SK-N-SH treated with all-trans-retinoic acid at 6 μM for 48 hours (cell line): ENCODE measurements at regions not wholly inside any gene's neighbourhood (a gene's known extent, or its start where the extent isn't known, plus 50 kb on each side); places are given as distances from the start of the nearest gene placed in this dataset.

Source experiments
- ESRRG ChIP-seq: fragments of 250-450 bp; sonication (Bioruptor Pico); IDR thresholded peaks from 2 replicates; pipeline ENCODE4 v1.6.1; 2021; ENCODE audit warnings: mild to moderate bottlenecking
- ISL1 ChIP-seq: fragments of 250-450 bp; sonication (Bioruptor Pico); IDR thresholded peaks from 2 replicates; pipeline ENCODE4 v2.1.2; 2022; ENCODE audit warnings: mild to moderate bottlenecking, moderate library complexity
- OSR1 ChIP-seq: fragments of 250-450 bp; sonication (Bioruptor Pico); IDR thresholded peaks from 2 replicates; pipeline ENCODE4 v1.8.0; 2022; ENCODE audit warnings: moderate library complexity, mild to moderate bottlenecking, inconsistent platforms
- PPARA ChIP-seq: fragments of 250-450 bp; sonication (Bioruptor Pico); IDR thresholded peaks from 2 replicates; pipeline ENCODE4 v1.5.0; 2020; ENCODE audit warnings: mild to moderate bottlenecking, borderline replicate concordance
- RARB ChIP-seq: fragments of 250-450 bp; sonication (Bioruptor Pico); IDR thresholded peaks from 2 replicates; pipeline ENCODE4 v1.8.0; 2021; ENCODE audit warnings: mild to moderate bottlenecking, moderate library complexity
- SNAI2 ChIP-seq: fragments of 250-450 bp; sonication (Bioruptor Pico); IDR thresholded peaks from 2 replicates; pipeline ENCODE4 v1.5.0; 2020; ENCODE audit warnings: mild to moderate bottlenecking, moderate library complexity
- TCF4 ChIP-seq: fragments of 250-450 bp; sonication (Bioruptor Pico); IDR thresholded peaks from 2 replicates; pipeline ENCODE4 v1.8.0; 2021; ENCODE audit warnings: mild to moderate bottlenecking, moderate library complexity, borderline replicate concordance
- TOX ChIP-seq: fragments of 250-450 bp; sonication (Bioruptor Pico); IDR thresholded peaks from 2 replicates; pipeline ENCODE4 v1.8.0; 2021; ENCODE audit warnings: mild to moderate bottlenecking, moderate library complexity, borderline replicate concordance
- TSHZ2 ChIP-seq: fragments of 250-450 bp; sonication (Bioruptor Pico); IDR thresholded peaks from 2 replicates; pipeline ENCODE4 v1.5.0; 2020; ENCODE audit warnings: mild to moderate bottlenecking, moderate library complexity
- ZFP3 ChIP-seq: fragments of 250-450 bp; sonication (Bioruptor Pico); IDR thresholded peaks from 2 replicates; pipeline ENCODE4 v1.5.0; 2020; ENCODE audit warnings: mild to moderate bottlenecking, moderate library complexity
- ZFP30 ChIP-seq: fragments of 450-650 bp; formaldehyde crosslinking; IDR thresholded peaks from 2 replicates; pipeline ENCODE4 v1.5.0; 2022; ENCODE audit warnings: mild to moderate bottlenecking, moderate library complexity
- TF ChIP-seq, protein P1 (sequence below): fragments of 250-450 bp; sonication (Bioruptor Pico); IDR thresholded peaks from 2 replicates; pipeline ENCODE4 v1.5.1; 2021; ENCODE audit warnings: mild to moderate bottlenecking, moderate library complexity
- TF ChIP-seq, protein P2 (sequence below): fragments of 250-450 bp; sonication (Bioruptor Pico); IDR thresholded peaks from 2 replicates; pipeline ENCODE4 v1.8.0; 2020; ENCODE audit warnings: mild to moderate bottlenecking, moderate library complexity, borderline replicate concordance

DNA sequence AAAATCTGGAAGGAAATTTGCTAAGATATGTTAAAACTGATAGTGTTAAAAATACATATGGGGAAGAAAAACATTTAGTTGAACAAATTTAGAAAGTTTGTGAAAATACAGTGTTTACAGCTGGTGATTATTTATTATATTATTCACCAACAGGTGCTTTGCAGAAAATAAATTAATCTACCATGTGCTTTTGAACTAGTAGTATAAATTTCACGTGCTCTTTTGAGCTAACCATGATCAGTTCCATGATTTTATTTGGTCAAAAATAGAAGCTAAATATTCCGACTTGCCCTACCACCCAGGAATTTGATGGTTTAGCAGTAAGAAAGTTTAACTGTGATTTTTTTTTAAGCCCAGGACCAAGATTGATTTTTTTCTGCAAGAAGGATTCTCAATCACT, 113.3 kb downstream of the SPRY2 start:
- TF ChIP-seq RARB (CRISPR knock-in tag) (no peak), TCF4 (CRISPR knock-in tag) (no peak), TOX (CRISPR knock-in tag) (no peak), OSR1 (CRISPR knock-in tag) (no peak), ESRRG (CRISPR knock-in tag) (no peak), TSHZ2 (no peak), PPARA (CRISPR knock-in tag) (no peak), ZFP3 (CRISPR knock-in tag) (no peak), SNAI2 (CRISPR knock-in tag) (no peak), ZFP30 (CRISPR knock-in tag) (no peak), ISL1 (CRISPR knock-in tag) (no peak)
- TF ChIP-seq, protein P1, sequence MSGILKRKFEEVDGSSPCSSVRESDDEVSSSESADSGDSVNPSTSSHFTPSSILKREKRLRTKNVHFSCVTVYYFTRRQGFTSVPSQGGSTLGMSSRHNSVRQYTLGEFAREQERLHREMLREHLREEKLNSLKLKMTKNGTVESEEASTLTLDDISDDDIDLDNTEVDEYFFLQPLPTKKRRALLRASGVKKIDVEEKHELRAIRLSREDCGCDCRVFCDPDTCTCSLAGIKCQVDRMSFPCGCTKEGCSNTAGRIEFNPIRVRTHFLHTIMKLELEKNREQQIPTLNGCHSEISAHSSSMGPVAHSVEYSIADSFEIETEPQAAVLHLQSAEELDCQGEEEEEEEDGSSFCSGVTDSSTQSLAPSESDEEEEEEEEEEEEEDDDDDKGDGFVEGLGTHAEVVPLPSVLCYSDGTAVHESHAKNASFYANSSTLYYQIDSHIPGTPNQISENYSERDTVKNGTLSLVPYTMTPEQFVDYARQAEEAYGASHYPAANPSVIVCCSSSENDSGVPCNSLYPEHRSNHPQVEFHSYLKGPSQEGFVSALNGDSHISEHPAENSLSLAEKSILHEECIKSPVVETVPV (CRISPR knock-in tag), result no peak
- TF ChIP-seq, protein P2, sequence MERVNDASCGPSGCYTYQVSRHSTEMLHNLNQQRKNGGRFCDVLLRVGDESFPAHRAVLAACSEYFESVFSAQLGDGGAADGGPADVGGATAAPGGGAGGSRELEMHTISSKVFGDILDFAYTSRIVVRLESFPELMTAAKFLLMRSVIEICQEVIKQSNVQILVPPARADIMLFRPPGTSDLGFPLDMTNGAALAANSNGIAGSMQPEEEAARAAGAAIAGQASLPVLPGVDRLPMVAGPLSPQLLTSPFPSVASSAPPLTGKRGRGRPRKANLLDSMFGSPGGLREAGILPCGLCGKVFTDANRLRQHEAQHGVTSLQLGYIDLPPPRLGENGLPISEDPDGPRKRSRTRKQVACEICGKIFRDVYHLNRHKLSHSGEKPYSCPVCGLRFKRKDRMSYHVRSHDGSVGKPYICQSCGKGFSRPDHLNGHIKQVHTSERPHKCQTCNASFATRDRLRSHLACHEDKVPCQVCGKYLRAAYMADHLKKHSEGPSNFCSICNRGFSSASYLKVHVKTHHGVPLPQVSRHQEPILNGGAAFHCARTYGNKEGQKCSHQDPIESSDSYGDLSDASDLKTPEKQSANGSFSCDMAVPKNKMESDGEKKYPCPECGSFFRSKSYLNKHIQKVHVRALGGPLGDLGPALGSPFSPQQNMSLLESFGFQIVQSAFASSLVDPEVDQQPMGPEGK, result no peak
